Tibial artery (tissue), 4 donors: ENCODE measurements at regions not wholly inside any gene's neighbourhood (a gene's known extent, or its start where the extent isn't known, plus 50 kb on each side); places are given as distances from the start of the nearest gene placed in this dataset.

ENCODE experiments used
- DNase-seq, 2 donors: peaks; one replicate each; pipeline ENCODE4 v3.0.0-alpha.2; 2019
- H3K27ac ChIP-seq, 2 donors: fragments of 200-600 bp; sonication (generic) in 1 of 2; 1 replicate in 1 of 2; 2 replicates in 1 of 2; pipeline ENCODE4 v1.5.1; 2018 to 2019; ENCODE audit warnings: mild to moderate bottlenecking in 1 of 2
- H3K27me3 ChIP-seq, 2 donors: fragments of 200-600 bp; sonication (generic) in 1 of 2; one replicate each; pipeline versions ENCODE4 v1.5.1 to v1.6.0; 2016 to 2019
- H3K36me3 ChIP-seq, 3 donors: fragments of 200-600 bp; sonication (generic) in 2 of 3; one replicate each; pipeline ENCODE4 v1.5.1; 2016 to 2019; ENCODE audit warnings: mild to moderate bottlenecking in 2 of 3
- H3K4me1 ChIP-seq, 4 donors: fragments of 200-600 bp; sonication (generic) in 2 of 4; 1 replicate in 3 of 4; 2 replicates in 1 of 4; pipeline ENCODE4 v1.5.1; 2016 to 2019
- H3K4me3 ChIP-seq, 2 donors: fragments of 200-600 bp; sonication (generic) in 1 of 2; 1 replicate in 1 of 2; 2 replicates in 1 of 2; pipeline ENCODE4 v1.5.1; 2018 to 2019; ENCODE audit warnings: mild to moderate bottlenecking in 2 of 2
- H3K9me3 ChIP-seq, 3 donors: fragments of 200-600 bp; sonication (generic) in 1 of 3; one replicate each; pipeline ENCODE4 v1.5.1; 2016 to 2019
- intact Hi-C: fragments of 100-400 bp; cut with DNase I; formaldehyde crosslinking; loops from one replicate; pipeline ENCODE4 v1.15.0; 2023; ENCODE audit warnings: low total_unique reads
- TF ChIP-seq, protein P1 (sequence below), 2 experiments: fragments of 200-600 bp in 1 of 2; fragments of 450-650 bp in 1 of 2; IDR thresholded peaks; one replicate each; pipeline ENCODE4 v1.5.1; 2017 to 2019; ENCODE audit warnings: antibody characterized with exemption in 2 of 2, mild to moderate bottlenecking in 1 of 2, moderate library complexity in 1 of 2

DNA sequence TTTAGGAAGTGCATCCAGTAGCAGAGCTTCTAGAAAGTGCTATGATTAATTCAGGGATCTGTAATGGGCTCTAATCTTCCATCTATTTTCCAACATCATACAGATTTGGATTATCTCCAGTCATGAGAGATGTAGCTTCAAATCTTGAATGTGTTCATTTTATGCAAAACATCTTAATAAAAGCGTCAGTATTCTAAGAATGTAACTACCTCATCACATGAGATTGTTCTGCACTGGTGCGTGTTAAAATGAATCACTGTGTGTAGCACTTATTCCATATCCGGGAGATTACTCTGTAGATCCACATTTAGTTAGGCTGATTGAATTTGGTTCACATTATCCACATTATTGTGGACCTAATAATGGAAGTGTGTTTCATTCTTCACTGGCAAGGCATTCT is 344.9 kb upstream of the CHRM2 start:
- H3K4me3 ChIP-seq = no peak overlapping the region
- H3K27me3 ChIP-seq = no peaks in the 10 kb centered on the region
- intact Hi-C loops = no loop called here
- H3K27ac ChIP-seq = no peak overlapping the region
- no peaks in the 10 kb centered on the region for H3K4me1 ChIP-seq
- no peaks in the 10 kb centered on the region for H3K36me3 ChIP-seq
- peaks cover 0 to 10% (median 0%) of the 10 kb centered on the region in 3 donors for H3K9me3 ChIP-seq
- TF ChIP-seq, protein P1, sequence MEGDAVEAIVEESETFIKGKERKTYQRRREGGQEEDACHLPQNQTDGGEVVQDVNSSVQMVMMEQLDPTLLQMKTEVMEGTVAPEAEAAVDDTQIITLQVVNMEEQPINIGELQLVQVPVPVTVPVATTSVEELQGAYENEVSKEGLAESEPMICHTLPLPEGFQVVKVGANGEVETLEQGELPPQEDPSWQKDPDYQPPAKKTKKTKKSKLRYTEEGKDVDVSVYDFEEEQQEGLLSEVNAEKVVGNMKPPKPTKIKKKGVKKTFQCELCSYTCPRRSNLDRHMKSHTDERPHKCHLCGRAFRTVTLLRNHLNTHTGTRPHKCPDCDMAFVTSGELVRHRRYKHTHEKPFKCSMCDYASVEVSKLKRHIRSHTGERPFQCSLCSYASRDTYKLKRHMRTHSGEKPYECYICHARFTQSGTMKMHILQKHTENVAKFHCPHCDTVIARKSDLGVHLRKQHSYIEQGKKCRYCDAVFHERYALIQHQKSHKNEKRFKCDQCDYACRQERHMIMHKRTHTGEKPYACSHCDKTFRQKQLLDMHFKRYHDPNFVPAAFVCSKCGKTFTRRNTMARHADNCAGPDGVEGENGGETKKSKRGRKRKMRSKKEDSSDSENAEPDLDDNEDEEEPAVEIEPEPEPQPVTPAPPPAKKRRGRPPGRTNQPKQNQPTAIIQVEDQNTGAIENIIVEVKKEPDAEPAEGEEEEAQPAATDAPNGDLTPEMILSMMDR (IDR thresholded peaks at IDR 0.05) = no peak
- no peak for DNase-seq

DNA sequence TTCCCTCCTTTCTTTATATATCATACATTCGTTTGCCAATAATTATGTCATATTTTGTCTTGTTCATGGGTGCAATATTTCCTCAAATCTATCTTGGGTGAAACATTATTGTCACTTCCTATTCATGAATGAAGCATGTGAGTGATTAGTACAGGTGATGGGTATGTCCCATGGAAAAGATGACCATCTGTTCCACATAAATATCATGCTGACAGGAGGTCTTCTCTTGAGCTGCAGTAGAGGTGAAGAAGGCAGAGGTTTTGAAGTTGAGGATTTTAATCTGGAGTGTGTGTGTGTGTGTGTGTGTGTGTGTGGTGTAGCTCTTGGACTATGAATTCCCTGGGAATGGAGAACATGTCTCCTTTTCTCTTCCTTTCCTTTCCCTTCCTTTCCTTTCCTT is 350.5 kb upstream of the CHRM2 start:
- Histone ChIP-seq H3K27me3 (no peaks in the 10 kb centered on the region), H3K27ac (no peak overlapping the region), H3K9me3 (no peaks in the 10 kb centered on the region), H3K4me1 (no peaks in the 10 kb centered on the region), H3K4me3 (no peak overlapping the region), H3K36me3 (no peaks in the 10 kb centered on the region)
- intact Hi-C loops = no loop called here
- no peak for DNase-seq
- TF ChIP-seq, protein P1 (IDR thresholded peaks at IDR 0.05) = no peak

DNA sequence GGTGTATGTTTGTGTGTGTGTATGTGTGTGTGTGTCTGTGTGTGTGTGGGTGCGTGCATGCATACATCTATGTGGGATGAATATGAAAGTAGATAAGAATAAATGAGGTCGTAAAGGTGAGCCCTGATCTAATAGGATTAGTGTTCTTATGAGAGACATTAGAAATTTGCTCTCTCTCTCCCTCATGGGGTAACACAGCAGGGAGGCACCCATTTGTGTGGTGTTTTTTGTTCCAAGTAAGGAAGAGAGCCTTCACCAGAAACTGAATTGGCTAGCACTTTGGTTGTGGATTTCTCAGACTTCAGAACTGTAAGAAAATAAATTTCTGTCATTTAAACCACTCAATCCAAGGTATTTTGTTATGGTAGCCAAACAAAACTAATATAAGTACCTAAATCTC is 353.7 kb upstream of the CHRM2 start:
- H3K9me3 ChIP-seq = no peaks in the 10 kb centered on the region
- H3K4me1 ChIP-seq = no peaks in the 10 kb centered on the region
- H3K36me3 ChIP-seq = no peaks in the 10 kb centered on the region
- no peaks in the 10 kb centered on the region for H3K27me3 ChIP-seq
- no peak for DNase-seq
- TF ChIP-seq, protein P1 (IDR thresholded peaks at IDR 0.05) = no peak
- no peak overlapping the region for H3K27ac ChIP-seq
- H3K4me3 ChIP-seq = no peak overlapping the region
- intact Hi-C loops = no loop called here

DNA sequence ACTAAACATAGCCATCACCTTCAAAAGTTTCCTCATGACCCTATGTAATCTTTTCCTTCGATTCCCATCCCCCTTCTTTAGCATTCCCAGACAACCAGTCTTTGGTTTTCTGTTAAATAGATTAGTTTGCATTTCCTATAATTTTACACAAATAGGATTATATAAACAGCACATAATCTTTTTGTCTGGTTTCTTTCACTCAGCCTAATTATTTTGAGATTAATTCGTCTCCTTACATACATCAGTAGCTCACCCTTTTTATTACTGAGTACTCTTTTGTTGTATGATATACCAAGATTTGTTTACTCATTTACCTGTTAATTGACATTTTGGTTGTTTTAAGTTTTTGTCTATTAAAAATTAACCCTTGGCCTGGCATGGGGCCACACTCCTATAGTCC is 354.7 kb upstream of the CHRM2 start:
- no peaks in the 10 kb centered on the region for H3K27me3 ChIP-seq
- no peaks in the 10 kb centered on the region for H3K4me1 ChIP-seq
- TF ChIP-seq, protein P1 (IDR thresholded peaks at IDR 0.05) = no peak
- no peak overlapping the region for H3K27ac ChIP-seq
- no peaks in the 10 kb centered on the region for H3K9me3 ChIP-seq
- DNase-seq = no peak
- H3K36me3 ChIP-seq = no peaks in the 10 kb centered on the region
- no peak overlapping the region for H3K4me3 ChIP-seq
- intact Hi-C loops = no loop called here

DNA sequence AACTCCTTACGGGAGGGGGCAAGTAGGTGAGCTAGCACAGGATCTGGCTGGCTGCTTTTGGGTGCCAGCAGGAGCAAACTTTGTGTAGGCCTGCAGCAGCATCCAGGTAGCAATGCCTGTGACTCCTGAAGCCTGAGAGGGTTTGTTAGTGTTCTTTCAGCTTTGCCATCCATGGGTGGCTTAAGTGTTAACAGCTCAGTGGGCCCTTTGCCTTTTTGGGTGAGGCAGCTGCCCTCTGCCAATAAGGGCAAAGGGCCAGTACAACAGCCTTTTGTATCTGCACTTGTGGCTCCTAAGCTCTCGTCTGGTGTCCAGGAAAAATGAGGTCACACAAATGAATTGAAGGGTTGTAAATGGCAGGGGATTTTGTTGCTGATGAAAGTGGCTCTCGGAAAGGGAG is 359.0 kb upstream of the CHRM2 start:
- intact Hi-C loops = no loop called here
- H3K4me3 ChIP-seq = no peak overlapping the region
- H3K27ac ChIP-seq = no peak overlapping the region
- H3K9me3 ChIP-seq = no peaks in the 10 kb centered on the region
- no peak for DNase-seq
- H3K36me3 ChIP-seq = no peaks in the 10 kb centered on the region
- TF ChIP-seq, protein P1 (IDR thresholded peaks at IDR 0.05) = no peak
- no peaks in the 10 kb centered on the region for H3K27me3 ChIP-seq
- no peaks in the 10 kb centered on the region for H3K4me1 ChIP-seq

DNA sequence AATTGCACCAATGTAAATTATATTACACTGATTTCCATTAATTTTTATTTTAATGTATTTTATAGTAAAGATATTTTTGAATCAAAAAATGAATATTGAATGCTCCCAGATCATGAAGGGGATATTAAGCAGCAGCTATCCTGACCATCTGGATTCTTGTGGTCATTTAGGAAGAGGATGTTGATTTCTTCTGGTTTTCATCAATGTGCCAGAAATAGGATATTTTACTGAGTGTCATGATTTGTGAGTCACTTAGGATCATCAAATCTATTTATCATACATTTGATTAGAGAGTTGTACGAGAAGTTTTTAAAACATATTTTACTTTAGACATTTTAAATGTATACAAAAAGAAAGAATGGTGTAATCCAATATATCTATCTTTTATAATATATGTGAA is 366.3 kb upstream of the CHRM2 start:
- H3K36me3 ChIP-seq = no peaks in the 10 kb centered on the region
- no peak for DNase-seq
- no peaks in the 10 kb centered on the region for H3K9me3 ChIP-seq
- intact Hi-C loops = no loop called here
- TF ChIP-seq, protein P1 (IDR thresholded peaks at IDR 0.05) = no peak
- H3K4me3 ChIP-seq = no peak overlapping the region
- H3K27ac ChIP-seq = no peak overlapping the region
- H3K27me3 ChIP-seq = no peaks in the 10 kb centered on the region
- H3K4me1 ChIP-seq = no peaks in the 10 kb centered on the region
